ENCODE measurements at regions not wholly inside any gene's neighbourhood (a gene's known extent, or its start where the extent isn't known, plus 50 kb on each side); places are given as distances from the start of the nearest gene placed in this dataset.

DNA sequence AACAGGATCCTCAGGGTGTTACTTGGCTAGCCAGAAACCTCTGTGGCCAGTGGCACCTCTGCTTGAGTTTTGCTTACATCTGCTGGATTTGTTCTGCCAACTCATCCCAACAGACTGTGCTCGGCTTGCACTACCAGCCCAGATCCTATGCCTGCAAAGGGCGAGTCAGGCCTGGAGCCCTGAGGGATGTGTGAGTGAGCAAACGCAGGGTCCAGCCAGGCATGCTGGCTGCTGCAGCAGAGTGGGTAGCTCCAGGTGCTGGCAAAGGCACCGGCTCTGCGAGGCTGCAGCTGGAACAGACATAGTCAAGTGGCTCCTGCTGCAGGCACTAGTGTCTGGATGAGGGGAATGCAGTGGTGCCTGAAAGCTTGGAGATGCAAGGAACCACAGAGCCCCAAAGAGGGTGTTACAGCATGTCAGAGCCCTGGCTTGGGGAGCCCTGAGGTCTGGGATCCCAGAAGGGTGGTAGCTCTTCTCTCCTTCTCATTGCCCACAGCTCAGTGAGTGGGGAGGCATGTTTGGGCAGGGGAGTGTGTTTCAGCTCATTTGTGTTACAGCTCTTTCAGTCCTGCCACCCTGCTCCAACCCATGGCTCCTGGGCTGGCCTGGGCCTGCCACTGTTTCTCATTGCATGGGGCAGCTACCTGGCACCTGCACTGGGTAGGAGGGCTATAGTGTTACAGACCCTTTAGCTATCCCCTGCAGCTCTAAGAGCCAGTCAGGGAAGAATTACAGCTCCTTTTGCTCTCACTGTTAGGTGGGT is 332.6 kb downstream of the TAF11L14 start:
- Histone ChIP-seq H3K36me3 (ENCODE audit: control insufficient read depth, insufficient read depth, low read length) (no peaks in the 10 kb centered on the region), H3K4me1 (ENCODE audit: control insufficient read depth, insufficient read depth, low read length) (no peaks in the 10 kb centered on the region), H2AK9ac (replicated peaks; ENCODE audit: low read depth, low read length, poor library complexity) (no peak overlapping the region), H2AK5ac (ENCODE audit: low read depth, low read length) (no peak overlapping the region), H3K14ac (replicated peaks; ENCODE audit: low read depth, low read length) (no peak overlapping the region), H3K23ac (ENCODE audit: low read depth, low read length) (no peak overlapping the region), H4K91ac (ENCODE audit: insufficient read depth, low read depth, low read length) (no peak overlapping the region), H3K4ac (ENCODE audit: low read depth, low read length) (no peak overlapping the region), H2AFZ (replicated peaks; ENCODE audit: low read length, poor library complexity) (no peak overlapping the region), H3K27me3 (ENCODE audit: control insufficient read depth, insufficient read depth, low read length) (no peaks in the 10 kb centered on the region), H3K9ac (ENCODE audit: low read depth, low read length) (no peak overlapping the region), H3K56ac (ENCODE audit: extremely low read depth, insufficient read depth, low read length) (no peak overlapping the region), H3K9me1 (ENCODE audit: insufficient read depth, low read length) (no peaks in the 10 kb centered on the region), H4K20me1 (ENCODE audit: insufficient read depth, low read length) (no peaks in the 10 kb centered on the region), H4K8ac (ENCODE audit: low read depth in 2 of 2, low read length in 2 of 2) (no peak overlapping the region), H3K79me1 (ENCODE audit: low read depth in 1 of 2, low read length in 2 of 2) (no peaks in the 10 kb centered on the region), H3K18ac (ENCODE audit: low read depth, low read length) (no peak overlapping the region), H3K4me2 (ENCODE audit: low read depth, low read length) (no peak overlapping the region), H2BK20ac (ENCODE audit: low read depth, low read length) (no peak overlapping the region), H2BK15ac (ENCODE audit: low read depth, low read length) (no peak overlapping the region), H3K4me3 (ENCODE audit: insufficient read depth, low read depth, low read length) (no peak overlapping the region), H3K9me3 (ENCODE audit: control insufficient read depth, insufficient read depth, low read length) (no peaks in the 10 kb centered on the region), H4K5ac (ENCODE audit: low read depth, low read length) (no peak overlapping the region), H2BK120ac (ENCODE audit: low read depth, low read length) (no peak overlapping the region), H3K27ac (ENCODE audit: insufficient read depth, low read length) (no peak overlapping the region), H2BK5ac (ENCODE audit: low read depth, low read length, poor library complexity, severe bottlenecking) (no peak overlapping the region)
- in situ Hi-C loops (cut with MboI; ENCODE audit: low sequenced_read_pairs) (no loop called here), dilution Hi-C loops (cut with HindIII; ENCODE audit: low sequenced_read_pairs, unreplicated experiment) (no loop called here), intact Hi-C loops (cut with micrococcal nuclease) (no loop called here)
- no TSS peak for BruUV-seq (replicated peaks)
- DNase-seq = no peak
- ChIA-PET CTCF (no interaction called here), POLR2A (ENCODE audit: unreplicated experiment) (no interaction called here)
- WGBS, 2 experiments (ENCODE audit: extremely low coverage in 2 of 2, insufficient read length in 1 of 2) = 48% methylated on average over 3 of the region's 5 CpGs; no CpG with 5 or more reads in 1 of the 2 experiments
- no peak for TF ChIP-seq MAFK (IDR thresholded peaks at IDR 0.05; ENCODE audit: low read depth, low read length)
- no peak for TF ChIP-seq NFE2L2 (IDR thresholded peaks at IDR 0.05; ENCODE audit: low read depth, low read length)
- no peak for TF ChIP-seq RFX5 (IDR thresholded peaks at IDR 0.05; ENCODE audit: low read depth, low read length)
- no peak for TF ChIP-seq BHLHE40 (IDR thresholded peaks at IDR 0.05; ENCODE audit: low read depth, low read length)
- TF ChIP-seq CHD1 (IDR thresholded peaks at IDR 0.05; ENCODE audit: low read depth, low read length) = no peak
- no peak for TF ChIP-seq SMC3 (IDR thresholded peaks at IDR 0.05; ENCODE audit: low read depth, low read length)
- no peak for TF ChIP-seq CTCF (conservative IDR thresholded peaks at IDR 0.05; ENCODE audit: low read depth, low read length)
- no peak for TF ChIP-seq FOS (IDR thresholded peaks at IDR 0.05; ENCODE audit: low read depth, low read length)
- TF ChIP-seq, protein P1, sequence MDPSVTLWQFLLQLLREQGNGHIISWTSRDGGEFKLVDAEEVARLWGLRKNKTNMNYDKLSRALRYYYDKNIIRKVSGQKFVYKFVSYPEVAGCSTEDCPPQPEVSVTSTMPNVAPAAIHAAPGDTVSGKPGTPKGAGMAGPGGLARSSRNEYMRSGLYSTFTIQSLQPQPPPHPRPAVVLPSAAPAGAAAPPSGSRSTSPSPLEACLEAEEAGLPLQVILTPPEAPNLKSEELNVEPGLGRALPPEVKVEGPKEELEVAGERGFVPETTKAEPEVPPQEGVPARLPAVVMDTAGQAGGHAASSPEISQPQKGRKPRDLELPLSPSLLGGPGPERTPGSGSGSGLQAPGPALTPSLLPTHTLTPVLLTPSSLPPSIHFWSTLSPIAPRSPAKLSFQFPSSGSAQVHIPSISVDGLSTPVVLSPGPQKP (IDR thresholded peaks at IDR 0.05; ENCODE audit: borderline replicate concordance, low read depth, low read length) = no peak
- TF ChIP-seq CEBPB (IDR thresholded peaks at IDR 0.05; ENCODE audit: low read depth, low read length) = no peak
- TF ChIP-seq RAD21 (IDR thresholded peaks at IDR 0.05; ENCODE audit: low read length) = no peak
- no peak for TF ChIP-seq MXI1 (IDR thresholded peaks at IDR 0.05; ENCODE audit: borderline replicate concordance, low read depth, low read length)
- TF ChIP-seq MAZ (IDR thresholded peaks at IDR 0.05; ENCODE audit: borderline replicate concordance, low read depth, low read length) = no peak
- no peak for TF ChIP-seq USF2 (IDR thresholded peaks at IDR 0.05; ENCODE audit: low read depth, low read length)
- ATAC-seq (ENCODE audit: low read depth) = no peak

Data from IMR-90 (cell line).